ENCODE measurements at regions not wholly inside any gene's neighbourhood (a gene's known extent, or its start where the extent isn't known, plus 50 kb on each side); places are given as distances from the start of the nearest gene placed in this dataset.

GRCh38 chr1:239896980-239897379, 194.7 kb upstream of the FMN2 start:
- no peak overlapping the region for H3K4me3 ChIP-seq
- 69 to 76% (median 73%) methylated on average over 9 of the region's 9 CpGs for WGBS, 4 donors
- no peak overlapping the region for H3K27ac ChIP-seq
- H3K4me1 ChIP-seq (replicated peaks in 1 of 2) = no peaks in the 10 kb centered on the region
- H3K9me3 ChIP-seq (replicated peaks in 1 of 3) = no peaks in the 10 kb centered on the region
- H3K36me3 ChIP-seq (replicated peaks in 1 of 2) = no peaks in the 10 kb centered on the region
- DNase-seq = no peak
- no peak for TF ChIP-seq POLR2A (IDR thresholded peaks at IDR 0.05)
- TF ChIP-seq, protein P1, sequence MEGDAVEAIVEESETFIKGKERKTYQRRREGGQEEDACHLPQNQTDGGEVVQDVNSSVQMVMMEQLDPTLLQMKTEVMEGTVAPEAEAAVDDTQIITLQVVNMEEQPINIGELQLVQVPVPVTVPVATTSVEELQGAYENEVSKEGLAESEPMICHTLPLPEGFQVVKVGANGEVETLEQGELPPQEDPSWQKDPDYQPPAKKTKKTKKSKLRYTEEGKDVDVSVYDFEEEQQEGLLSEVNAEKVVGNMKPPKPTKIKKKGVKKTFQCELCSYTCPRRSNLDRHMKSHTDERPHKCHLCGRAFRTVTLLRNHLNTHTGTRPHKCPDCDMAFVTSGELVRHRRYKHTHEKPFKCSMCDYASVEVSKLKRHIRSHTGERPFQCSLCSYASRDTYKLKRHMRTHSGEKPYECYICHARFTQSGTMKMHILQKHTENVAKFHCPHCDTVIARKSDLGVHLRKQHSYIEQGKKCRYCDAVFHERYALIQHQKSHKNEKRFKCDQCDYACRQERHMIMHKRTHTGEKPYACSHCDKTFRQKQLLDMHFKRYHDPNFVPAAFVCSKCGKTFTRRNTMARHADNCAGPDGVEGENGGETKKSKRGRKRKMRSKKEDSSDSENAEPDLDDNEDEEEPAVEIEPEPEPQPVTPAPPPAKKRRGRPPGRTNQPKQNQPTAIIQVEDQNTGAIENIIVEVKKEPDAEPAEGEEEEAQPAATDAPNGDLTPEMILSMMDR (IDR thresholded peaks at IDR 0.05) = no peak
- intact Hi-C loops (cut with DNase I) = no loop called here
- H3K27me3 ChIP-seq = no peaks in the 10 kb centered on the region

- no peaks in the 10 kb centered on the region for H3K9me3 ChIP-seq (replicated peaks in 1 of 3)
- no peak overlapping the region for H3K4me3 ChIP-seq
- TF ChIP-seq, protein P1 (IDR thresholded peaks at IDR 0.05) = no peak
- no peak for TF ChIP-seq POLR2A (IDR thresholded peaks at IDR 0.05)
- no peak for DNase-seq
- intact Hi-C loops (cut with DNase I) = no loop called here
- H3K36me3 ChIP-seq (replicated peaks in 1 of 2) = no peaks in the 10 kb centered on the region
- no peaks in the 10 kb centered on the region for H3K27me3 ChIP-seq
- no peaks in the 10 kb centered on the region for H3K4me1 ChIP-seq (replicated peaks in 1 of 2)
- 34 to 49% (median 36%) methylated on average over 4 of the region's 4 CpGs for WGBS, 4 donors
- no peak overlapping the region for H3K27ac ChIP-seq
Observed at GRCh38 chr1:239897458-239897857, 194.2 kb upstream of the FMN2 start.

DNA sequence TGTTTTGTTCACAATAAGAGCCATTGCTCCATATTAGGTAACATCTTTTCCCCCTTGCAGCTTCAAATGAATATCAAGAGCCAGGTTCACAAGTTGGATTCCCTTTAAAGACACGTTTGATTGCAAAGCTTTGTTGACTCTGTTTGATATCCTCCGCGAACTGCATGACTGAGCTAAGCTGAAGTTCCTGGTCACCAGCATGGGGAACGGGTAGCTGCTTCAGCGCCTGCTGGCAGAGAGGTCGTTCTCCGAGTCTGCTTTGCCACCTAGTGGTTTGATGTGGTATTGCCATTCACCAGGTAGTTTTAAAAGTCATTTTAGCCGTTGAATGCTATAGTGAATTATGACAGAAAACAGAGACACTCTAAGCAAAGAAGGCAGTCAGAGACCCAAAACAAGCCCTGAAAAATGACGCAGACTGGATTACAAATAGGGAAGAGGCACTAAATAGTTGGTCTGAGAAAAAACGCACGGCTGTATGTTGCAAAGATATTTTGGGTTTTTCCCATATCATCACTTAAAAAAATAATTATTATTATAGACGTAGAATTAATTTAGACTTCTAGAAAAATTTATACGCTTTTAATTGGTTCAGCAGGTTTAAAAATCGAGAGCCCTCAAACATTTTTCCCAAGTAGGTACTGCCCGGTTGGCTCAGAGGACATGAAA, 193.5 kb upstream of the FMN2 start:
- Histone ChIP-seq H3K9me3 (replicated peaks in 1 of 3) (no peaks in the 10 kb centered on the region), H3K27me3 (no peaks in the 10 kb centered on the region), H3K36me3 (replicated peaks in 1 of 2) (no peaks in the 10 kb centered on the region), H3K4me1 (replicated peaks in 1 of 2) (no peaks in the 10 kb centered on the region), H3K27ac (no peak overlapping the region), H3K4me3 (no peak overlapping the region)
- TF ChIP-seq, protein P1 (IDR thresholded peaks at IDR 0.05) = peak; percentile 92 to 94 (median 93)
- no peak for TF ChIP-seq POLR2A (IDR thresholded peaks at IDR 0.05)
- intact Hi-C loops (cut with DNase I) = loop anchor here in 1 of 2 donors (2.0 kb wide), 1 partner anchor 493 kb away; no protein-coding TSS in a partner anchor
- peak; percentile 68 to 90 (median 82) for DNase-seq
- WGBS, 4 donors = 13 to 16% (median 14%) methylated on average over 15 of the region's 15 CpGs

GRCh38 chr1:239899747-239900146, 191.9 kb upstream of the FMN2 start:
- no peak for TF ChIP-seq POLR2A (IDR thresholded peaks at IDR 0.05)
- TF ChIP-seq, protein P1 (IDR thresholded peaks at IDR 0.05) = no peak
- H3K27ac ChIP-seq = no peak overlapping the region
- intact Hi-C loops (cut with DNase I) = loop anchor here in 1 of 2 donors (2.0 kb wide), 1 partner anchor 495 kb away; no protein-coding TSS in a partner anchor
- H3K36me3 ChIP-seq (replicated peaks in 1 of 2) = no peaks in the 10 kb centered on the region
- no peaks in the 10 kb centered on the region for H3K27me3 ChIP-seq
- 76 to 87% (median 84%) methylated on average over 3 of the region's 3 CpGs for WGBS, 4 donors
- no peaks in the 10 kb centered on the region for H3K4me1 ChIP-seq (replicated peaks in 1 of 2)
- no peak for DNase-seq
- no peak overlapping the region for H3K4me3 ChIP-seq
- no peaks in the 10 kb centered on the region for H3K9me3 ChIP-seq (replicated peaks in 1 of 3)
